HG02759 (cell line): ENCODE measurements at regions not wholly inside any gene's neighbourhood (a gene's known extent, or its start where the extent isn't known, plus 50 kb on each side); places are given as distances from the start of the nearest gene placed in this dataset.

Experiments
- ATAC-seq: cut with Tn5 transposase; IDR thresholded peaks from one replicate; pipeline ENCODE4 v1.9.1; 2021; ENCODE audit warnings: mild to moderate bottlenecking, moderate library complexity; ENCODE audit not compliant: unreplicated experiment

DNA sequence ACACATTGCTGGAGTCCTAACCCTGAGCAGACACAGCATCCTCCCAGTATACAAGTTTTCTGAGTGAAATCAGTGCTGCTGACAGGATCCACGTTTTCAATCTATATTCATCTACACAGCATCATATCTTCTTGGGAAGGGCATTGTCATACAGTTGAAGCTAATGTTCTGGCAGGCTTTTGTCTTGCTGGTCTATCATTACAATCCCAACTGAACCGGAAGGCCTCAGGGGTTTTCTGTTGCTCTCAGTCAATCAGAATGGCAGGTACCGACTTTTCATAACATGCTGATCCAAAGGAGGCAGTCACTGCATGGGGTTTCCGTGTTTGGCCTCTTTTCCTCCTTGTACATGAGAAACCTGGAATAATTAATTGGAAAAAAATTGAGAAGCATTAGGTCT, 2118.8 kb upstream of the WWC1 start:
- no peak for ATAC-seq

DNA sequence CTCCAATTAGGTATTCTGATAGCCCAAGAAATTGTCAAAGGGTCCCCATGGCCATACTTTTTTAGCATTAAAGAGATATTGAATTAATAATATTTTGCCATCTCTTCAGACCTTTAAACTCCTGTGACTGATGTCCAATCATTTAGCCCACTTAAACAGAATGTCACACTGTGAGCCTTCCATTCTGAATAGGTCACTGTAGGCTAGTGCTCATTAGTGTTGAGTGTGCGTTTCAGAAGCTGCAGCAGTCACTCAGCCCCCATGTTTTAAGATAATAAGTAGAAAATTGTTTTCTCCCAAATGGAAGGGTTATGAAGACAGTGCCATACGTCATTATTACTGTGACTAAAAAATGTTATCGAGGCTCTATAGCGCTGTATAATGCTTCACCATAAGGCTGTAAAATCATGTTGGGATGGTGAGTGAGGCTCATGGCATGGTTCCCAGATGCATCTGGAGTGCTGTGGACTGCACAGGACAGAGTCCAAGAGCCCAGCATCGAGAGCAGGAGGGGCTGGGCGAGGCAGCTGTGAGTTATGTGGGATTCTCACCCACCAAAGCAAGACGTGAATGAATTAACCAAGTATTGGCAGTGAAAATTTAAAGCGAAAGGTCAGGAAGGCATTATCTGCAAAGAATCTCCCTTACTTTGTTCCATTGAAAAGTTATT, 2112.9 kb upstream of the WWC1 start:
- ATAC-seq = no peak

DNA sequence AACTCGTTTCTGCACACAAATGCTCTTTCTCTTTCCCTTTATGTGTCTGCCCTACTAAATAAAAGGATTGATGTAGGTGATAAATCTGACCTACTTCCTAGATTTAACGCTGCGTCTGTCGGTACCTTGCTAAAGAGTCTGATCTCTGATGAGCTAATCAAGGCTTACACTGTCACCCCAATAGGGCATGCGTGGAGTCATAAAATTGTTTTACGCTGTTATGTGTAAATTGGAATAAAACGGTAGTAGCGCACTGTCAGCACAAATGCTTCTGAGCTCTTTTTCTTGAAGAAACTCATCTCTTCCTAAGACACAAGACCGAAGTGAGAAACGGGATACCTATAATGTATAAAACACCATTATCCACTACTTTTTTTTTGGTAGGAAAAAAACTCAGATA, 2106.3 kb upstream of the WWC1 start:
- ATAC-seq = no peak

- no peak for ATAC-seq
Measured at GRCh38 chr5:166188501-166189325, 2102.7 kb upstream of the WWC1 start.

GRCh38 chr5:166192696-166193095, 2098.7 kb upstream of the WWC1 start:
- ATAC-seq = no peak

GRCh38 chr5:166195981-166196380, 2095.5 kb upstream of the WWC1 start:
- no peak for ATAC-seq

DNA sequence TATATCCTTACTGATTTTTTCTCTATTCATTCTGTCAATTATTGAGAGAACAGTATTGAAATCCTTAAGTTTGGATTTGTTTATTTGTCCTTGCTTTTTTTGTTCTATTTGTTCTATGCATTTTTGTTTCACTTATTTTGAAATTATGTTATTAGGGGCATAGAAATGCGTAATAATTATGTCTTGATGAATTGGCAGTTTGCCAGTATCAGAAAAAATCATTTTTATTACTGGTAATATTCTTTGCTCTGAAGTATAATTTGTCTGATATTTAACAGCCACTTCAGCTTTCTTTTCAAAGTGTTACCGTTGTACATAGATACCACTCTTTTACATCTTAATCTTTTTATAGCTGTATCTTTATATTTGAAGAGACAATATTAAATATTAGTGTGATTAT, 2090.9 kb upstream of the WWC1 start:
- ATAC-seq = no peak

- no peak for ATAC-seq
Measured at GRCh38 chr5:166211640-166212039, 2079.8 kb upstream of the WWC1 start.

DNA sequence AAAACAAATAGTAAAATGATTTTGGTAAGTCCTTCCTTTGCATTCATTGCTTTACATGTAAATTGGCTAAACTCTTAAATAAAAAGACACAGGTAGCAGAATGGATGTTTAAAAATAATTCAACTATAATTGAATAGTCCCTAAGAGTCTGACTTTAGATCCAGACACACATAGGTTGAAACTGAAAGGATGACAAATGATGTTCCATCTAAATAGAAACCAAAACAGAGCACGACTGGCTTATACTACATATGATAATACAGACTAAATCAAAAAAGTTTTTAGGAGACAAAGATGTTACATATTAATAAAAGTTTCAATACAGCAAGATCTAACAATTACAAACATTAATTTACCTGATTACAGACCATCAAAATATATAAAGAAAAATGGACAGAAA, 2055.1 kb upstream of the WWC1 start:
- no peak for ATAC-seq

DNA sequence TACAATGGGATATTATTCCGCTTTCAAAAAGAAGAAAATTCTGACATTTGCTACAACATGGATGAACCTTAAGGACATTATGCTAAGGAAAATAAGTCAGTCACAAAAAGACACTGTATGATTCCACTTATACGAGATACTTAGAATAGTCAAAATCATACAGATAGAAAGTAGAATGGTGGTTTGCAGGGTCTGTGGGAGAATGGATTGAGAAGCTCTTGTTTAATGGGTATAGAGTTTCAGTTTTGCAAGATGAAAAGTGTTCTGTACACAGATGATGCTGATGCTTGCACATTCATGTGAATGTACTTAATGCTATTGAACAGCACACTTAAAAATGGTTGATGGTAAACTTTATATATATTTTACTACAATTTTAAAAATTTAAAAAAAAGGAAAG, 2050.7 kb upstream of the WWC1 start:
- ATAC-seq = no peak

- ATAC-seq = no peak
Measured at GRCh38 chr5:166245556-166245955, 2045.9 kb upstream of the WWC1 start.

GRCh38 chr5:166251786-166252185, 2039.7 kb upstream of the WWC1 start:
- ATAC-seq = no peak

- ATAC-seq = no peak
Measured at GRCh38 chr5:166257661-166258060, 2033.8 kb upstream of the WWC1 start.

DNA sequence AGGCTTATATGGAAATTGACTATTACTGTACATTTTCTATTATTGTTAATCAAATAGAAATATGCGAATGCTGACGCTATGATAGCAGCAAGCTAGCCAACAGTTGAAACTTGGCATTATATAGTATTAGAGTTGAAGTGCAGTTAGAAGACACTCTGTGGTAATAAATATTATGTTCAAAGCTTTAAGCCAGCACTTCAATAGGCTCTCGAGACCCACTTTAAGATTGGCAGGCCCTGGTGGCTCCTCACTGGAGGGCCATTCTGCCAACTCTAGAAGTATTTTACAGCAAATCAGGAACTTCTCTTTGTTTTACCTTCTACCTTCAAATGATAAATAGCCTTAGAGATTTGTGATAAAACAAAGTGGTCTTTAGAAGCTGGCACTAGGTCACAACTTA, 2029.0 kb upstream of the WWC1 start:
- ATAC-seq = no peak

GRCh38 chr5:166267907-166268306, 2023.5 kb upstream of the WWC1 start:
- ATAC-seq = no peak

GRCh38 chr5:166270712-166271111, 2020.7 kb upstream of the WWC1 start:
- no peak for ATAC-seq

GRCh38 chr5:166276006-166276405, 2015.4 kb upstream of the WWC1 start:
- ATAC-seq = no peak

DNA sequence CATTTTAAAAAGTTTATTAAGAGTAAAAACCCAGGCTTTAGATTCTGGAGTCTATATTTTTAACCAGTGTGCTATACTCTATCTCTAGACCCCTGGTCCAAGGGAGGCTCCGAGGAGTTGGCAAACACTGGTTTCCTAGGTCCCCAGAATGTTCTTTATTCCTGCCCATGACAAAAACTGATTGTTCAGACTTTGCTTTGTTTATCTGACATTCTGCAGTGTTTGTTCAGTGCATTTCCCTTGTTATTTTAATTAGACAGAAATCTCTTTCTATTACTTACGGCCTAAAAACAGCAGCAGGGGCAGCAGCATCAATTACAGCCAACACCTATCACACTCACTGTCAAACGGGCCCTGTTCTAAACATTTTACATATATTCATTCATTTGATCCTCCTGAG, 2011.6 kb upstream of the WWC1 start:
- no peak for ATAC-seq

- no peak for ATAC-seq
Measured at GRCh38 chr5:166281433-166281832, 2010.0 kb upstream of the WWC1 start.

DNA sequence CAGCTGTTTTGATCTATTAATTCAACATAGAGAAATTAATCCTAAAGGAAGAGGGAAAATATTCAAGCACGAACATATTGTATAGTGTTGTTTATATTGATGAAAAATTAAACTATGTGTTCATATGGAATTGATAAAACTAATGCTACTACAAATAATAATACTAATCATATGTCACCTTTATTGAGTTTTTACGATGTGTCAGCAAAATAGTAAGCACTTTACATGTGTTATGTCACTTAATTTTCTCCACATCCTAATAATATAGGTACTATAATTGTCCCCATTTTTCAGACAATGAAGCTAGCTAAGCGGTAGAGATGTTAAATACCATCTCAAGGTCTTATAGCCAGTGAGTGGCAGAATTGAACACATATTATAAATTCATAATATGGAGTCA, 2008.5 kb upstream of the WWC1 start:
- ATAC-seq = no peak

DNA sequence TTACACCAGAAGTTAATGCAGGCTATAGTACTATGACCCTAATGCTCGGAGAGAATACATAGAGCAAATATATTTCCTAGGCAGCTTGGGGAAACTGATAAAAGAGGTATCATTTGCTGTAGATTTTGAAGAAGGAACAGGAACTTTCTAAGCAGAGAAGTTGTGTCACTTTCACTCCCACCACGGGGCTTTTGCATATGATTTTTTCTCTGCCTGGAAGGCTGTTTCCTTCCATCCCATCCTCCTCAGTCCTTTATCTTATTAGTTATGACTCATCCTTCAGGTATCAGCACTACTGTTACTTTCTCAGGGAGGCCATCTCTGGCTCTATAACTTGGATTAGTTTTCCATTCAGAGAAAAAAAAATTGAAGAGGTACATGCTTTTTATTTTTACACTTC, 2006.1 kb upstream of the WWC1 start:
- no peak for ATAC-seq

DNA sequence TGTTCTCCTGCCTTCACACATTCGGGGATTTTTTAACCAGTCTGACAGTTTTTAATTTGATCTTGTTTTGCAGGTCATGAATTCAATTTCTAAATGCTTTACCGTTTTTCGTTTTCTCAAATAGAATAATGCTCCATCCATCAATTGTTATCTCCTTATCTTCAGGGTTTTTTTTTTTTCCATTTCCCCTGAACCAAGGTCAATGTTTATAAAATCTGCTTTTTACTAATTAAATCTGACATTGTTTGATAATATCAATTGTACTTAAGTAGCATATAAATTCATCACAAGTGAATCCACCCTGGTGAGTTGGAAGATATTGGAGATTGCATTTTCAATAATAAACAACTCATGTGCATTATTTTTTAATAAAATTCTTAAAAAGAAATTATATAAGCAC, 2004.6 kb upstream of the WWC1 start:
- ATAC-seq = no peak

DNA sequence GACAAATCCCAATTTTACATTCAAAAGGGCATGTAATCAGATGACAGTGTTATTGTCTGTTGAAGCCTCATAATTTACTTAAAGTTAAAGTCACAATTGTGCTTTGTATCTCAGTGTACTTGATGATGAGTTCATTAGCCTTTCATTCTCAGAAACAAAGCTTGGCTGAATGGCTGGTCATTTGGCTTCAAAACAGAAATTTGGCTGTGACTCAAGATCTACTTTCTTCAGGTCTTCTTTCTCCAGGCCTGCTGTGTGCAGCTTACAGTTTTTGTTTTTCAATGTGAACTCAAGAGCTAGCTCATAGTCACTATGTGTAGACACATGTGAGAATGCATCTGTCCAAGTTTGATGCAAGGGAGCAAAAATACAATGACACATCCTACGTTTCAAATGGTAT, 2003.6 kb upstream of the WWC1 start:
- no peak for ATAC-seq
